GM19035 (cell line): ENCODE measurements at regions not wholly inside any gene's neighbourhood (a gene's known extent, or its start where the extent isn't known, plus 50 kb on each side); places are given as distances from the start of the nearest gene placed in this dataset.
A peak's percentile ranks its signal among the peaks of the same experiment; 100 is the strongest.

Experiments used
- ATAC-seq: cut with Tn5 transposase; IDR thresholded peaks from one replicate; pipeline ENCODE4 v1.9.1; 2021; ENCODE audit not compliant: unreplicated experiment

DNA sequence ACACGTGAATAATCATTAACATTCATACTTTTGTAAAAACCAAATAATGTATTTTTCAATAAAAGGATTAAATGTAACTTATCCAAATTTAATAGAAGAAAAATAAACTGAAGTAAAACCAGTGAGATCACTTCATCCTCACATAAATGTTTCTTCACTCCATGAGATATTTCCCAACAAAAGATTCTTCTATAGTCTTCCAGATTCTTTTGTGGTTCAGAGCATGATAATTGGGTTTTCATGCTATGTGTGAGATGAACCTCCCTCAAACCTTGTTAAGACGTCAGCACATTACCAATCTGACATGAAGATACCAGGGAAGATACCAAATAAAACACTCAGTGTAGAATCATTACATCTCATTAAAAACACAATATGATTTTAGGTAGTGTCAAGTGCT lies 62.9 kb upstream of the OXGR1 start:
- no peak for ATAC-seq

DNA sequence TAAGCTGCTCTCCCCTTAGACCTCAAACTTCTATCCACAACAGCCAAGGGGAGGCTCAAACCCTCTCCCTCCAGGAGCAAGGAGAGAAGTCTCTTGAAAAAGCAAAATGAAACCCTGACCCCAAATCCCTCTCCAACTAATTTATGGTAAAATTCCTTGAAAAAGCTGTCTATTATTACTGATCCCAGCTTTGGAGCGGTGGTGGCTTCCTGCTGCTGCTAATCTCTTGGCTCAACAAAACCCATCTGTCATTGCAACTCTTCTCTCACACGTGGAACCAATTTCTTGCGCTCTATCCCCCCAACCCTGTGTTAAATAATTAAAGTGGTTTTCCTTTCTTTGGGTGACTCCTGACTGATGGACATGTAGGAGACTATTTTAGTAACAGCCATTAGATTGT lies 64.1 kb upstream of the OXGR1 start:
- no peak for ATAC-seq

DNA sequence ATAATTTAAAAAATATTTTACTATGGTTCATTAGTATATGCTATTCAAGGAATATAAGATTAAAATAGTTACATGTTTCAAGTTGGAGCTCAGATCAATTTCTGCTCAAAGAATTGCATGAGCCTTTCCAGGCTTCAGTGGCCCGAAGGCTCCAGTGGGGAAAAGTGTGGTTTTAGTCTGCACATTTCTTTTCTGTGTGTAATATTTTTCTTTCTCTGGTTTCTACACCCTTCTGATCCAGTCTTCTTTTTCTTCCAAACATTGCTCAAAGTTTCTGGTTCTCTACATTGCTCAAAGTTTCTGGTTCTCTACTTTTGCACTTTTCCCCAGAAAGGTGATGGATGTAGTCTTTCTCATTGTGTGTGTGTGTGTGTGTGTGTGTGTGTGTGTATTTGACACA lies 64.7 kb upstream of the OXGR1 start:
- ATAC-seq, result no peak

DNA sequence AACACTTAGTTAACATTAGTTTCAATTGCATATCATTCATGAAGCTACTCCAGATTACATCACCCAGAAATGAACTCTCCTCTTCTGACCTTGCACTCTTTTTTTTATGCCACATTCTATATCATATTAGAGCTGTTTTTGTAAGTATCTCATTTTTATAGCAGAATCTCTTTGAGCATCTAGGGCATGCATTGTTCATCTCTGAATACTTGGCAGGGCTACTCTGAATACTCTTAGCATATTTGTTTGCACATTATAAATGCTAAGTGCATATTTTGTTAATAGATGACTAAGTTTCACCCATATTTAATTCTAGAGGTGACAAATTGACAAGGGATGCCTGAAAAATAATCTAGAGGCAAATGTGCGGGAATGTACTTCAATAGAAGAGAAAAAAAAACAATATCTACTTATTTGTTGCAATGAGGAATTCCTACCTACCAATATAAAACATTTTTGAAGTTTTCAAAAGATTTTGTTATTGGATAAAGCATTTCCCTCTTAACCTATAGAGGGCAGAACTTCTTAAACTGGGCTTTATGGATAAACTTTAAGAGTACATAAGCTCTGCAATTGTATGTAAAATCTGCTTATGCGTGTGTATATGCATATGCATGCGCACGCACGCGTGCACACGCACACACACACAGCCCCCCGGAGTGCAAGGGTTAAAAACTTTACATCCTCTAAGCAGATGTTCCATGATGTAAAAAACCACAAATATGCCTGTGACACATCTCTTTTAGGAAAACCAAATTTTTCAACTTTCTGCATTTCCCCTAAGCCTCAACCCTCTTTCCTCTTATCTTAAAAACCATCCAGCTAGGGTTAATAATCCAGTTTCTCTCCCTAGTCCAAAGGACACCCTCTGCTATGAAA lies 73.0 kb upstream of the OXGR1 start:
- no peak for ATAC-seq

DNA sequence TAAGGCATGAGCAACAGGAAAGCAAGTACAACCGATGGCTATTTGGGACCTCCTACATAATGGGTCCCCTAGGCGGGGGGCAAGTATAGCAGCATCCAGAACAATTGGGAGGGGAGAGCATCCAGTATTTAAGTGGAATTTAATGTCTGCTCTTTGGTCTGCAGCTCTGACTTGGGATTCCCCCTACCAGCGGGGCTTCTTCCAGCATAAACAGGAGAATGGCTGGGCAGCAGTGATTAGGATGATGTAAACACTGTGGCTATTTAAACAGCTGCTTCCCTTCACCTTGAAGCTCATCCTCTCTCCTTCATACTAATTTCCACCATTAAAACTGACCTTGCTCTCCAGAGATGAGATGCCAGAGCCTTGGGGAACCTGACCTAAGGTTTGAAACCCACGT lies 73.9 kb upstream of the OXGR1 start:
- ATAC-seq, result no peak

DNA sequence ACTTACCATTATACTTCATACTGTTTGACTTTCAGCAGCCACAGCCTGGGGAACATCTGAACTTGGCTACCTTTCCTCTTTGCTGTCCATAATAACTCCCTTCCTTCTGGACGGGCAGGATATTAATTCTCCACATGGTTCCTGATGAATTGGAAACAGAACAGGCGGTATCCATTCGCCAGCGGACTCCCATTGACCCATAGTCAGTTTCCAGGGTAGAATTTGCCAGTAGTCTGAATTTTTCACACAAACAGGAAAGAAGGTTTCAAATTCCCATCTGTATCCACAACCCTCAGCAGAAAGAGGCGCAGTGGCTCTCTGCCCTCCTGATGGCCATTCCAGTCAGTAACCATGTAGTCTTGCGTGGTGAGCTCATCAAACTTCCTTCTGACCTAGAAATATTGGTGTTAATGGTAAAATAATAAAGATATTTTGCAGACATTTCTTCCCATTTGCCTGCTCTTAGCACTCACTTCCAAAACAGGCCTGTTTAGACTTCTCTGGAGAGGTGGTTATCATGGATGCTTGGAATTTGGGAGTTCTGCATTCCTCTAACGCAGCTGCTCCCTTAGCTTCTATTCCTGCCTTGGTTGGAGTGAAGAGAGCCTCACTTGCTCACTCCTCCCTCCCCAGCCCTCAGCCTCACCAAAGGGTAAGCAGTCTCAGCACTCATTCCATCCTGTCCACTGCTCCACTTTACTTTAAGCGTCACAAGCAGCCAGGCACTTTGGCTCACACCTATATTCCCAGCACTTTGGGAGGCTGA lies 75.0 kb upstream of the OXGR1 start:
- ATAC-seq, result no peak

DNA sequence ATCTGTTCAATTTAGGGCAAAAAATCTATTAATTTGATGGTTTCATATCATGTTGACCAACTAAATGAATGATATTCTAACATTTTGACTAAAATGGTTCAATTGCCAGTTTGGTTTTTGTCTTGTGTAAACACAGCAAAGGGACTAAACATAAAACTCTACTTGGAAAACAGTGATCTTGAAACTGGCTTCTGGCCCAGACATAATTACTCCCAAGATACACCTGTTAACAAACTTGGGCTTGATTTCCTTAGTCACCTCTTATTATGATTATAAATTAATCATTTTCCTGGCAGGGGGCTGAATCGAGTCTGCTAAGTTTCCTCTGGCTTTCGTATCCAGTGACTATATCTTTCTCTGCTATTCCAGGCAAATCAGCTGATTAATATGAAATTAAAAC lies 78.0 kb upstream of the OXGR1 start:
- no peak for ATAC-seq

DNA sequence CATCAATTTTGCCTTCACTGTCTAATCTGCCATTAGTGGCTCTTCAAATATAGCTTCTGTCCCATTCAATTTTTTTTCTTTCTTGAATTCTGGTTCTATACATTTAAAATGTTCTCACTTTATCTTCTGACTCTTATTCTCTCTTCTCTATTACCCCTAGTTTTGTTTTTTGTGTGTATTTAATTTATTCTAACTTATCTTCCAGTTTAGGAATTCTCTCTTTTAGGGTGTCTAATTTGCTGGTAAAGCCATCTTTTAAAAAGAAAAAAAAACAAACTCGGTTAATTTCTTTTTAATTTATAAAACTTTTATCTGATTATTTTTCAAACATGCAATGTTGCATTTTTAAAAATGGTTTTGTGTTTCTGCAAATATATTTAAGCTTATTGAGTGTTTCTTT lies 80.3 kb upstream of the OXGR1 start:
- no peak for ATAC-seq

DNA sequence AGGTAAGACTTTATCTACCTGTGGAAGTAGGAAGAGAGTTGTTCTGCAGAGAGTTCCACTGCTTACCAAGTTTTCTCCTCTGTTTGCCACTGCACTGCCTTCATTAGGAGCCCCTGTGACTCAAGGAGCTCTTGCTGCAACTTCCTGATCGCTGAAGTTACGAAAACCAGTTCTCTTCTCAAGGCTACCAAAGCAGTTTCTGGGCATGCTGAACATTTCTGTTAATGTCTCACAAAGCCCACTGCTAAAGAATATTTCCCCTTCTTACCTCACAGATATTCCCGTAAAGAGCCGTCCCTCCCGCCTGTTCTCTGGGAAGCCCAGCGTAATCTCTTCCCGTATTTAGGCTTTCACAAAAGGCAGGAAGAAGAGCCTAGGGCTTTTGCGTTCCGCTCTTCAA lies 82.6 kb upstream of the OXGR1 start:
- no peak for ATAC-seq

DNA sequence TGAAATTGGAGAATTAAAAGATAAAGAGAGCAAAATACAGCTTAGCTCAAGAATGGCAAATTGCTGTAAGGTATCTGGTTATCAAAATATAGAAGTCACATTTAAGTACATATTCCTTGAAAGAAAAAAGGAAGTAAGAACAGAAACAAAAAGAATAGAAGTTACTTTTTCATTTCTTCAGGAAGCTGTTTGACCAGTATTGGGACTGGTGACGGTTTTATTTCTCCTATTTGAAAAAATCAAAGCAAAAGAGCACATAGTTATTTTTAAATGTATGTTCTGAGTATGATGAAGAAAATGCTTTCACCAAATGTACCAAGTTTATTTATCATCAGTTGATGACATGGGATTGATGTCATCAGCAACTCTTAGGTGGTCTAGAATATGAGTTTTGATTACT lies 83.1 kb upstream of the OXGR1 start:
- no peak for ATAC-seq

DNA sequence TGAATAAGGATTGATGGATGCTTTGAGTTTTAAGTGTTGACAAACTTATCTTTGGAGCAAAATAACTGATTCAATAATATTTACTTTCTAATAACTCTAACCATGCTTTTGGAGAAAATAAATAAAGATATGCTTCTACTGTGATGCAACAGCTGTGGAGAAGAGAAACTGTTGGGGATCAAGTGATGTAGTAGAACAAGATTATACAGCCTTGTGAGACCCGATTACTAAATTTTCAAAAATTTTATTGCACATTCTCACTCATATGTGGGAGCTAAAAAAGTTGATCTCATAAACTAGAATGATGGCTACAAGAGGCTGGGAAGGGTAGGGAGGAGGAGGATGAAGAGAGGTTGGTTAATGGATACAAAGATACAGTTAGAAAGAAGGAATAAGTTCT lies 85.5 kb upstream of the OXGR1 start:
- no peak for ATAC-seq

DNA sequence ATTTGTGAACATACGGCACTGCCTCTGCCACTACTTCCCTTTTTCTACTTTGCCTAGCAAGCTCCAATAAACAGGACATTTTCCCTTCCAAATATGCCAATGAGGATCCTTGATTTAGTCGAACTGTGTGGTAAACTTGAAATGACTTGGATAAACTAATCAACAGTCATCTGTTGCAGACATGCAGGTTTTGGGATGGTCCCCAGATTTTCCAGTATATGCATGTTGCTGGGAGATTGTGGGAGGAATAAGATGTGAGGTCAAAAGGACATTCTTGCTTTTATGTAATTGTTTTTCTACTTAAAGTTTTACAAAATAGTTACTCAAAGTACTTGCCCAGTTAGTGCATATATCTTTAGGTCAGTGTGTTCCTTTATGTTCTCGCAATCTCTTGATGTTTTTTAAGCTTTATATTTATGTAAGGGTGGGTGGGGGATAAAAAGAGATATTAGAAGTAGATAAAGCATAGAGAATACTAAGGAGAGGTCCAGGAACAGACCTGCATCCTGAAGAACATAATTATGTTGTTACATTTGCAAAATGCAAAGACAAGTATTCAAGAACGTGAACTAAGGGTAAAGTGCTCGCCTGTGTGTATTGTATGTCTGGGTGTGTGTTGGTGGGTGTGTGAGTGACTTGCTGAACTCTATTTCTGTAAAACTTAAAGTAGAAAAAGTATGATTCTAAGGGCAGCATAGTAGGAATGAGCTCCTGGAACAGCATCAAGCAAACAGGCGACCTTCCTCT lies 88.4 kb upstream of the OXGR1 start:
- ATAC-seq, result no peak

DNA sequence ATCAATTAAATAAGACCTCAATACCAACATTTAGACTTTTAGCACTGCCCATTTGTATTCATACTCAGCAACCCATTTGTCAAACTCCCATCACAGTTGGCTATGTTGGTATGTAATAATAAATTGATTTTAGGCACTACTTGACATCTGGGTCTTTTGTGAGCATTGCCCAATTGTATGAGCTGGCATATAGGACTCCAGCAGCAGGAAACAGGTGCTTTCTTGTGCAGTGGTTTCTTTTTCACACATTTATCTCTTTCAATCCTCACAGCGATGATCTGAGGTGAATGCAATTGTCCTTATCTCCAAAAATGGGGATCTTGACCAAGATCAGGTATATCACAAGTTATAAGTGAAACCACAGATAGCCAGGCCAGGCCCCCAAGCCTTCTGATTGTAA lies 96.9 kb upstream of the OXGR1 start:
- no peak for ATAC-seq

DNA sequence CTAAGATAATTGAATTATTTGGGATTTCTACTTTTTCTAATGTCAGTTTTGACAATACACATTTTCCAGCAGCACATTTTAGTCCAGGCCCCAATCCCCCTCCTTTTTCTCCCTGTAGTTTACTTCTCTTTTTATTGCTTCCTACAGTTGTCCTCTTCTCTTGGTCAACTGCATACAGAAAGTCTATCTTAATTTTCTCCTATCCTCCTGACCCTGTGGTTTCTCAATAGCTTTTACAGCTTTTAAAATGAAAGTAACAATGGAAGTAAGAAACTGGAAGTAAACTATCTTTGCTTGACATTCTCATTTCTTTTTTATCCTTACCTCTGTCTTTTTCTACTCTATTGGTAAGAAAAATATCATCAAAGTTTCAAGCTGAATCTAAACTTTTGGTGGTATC lies 106.5 kb upstream of the OXGR1 start:
- ATAC-seq, result no peak

DNA sequence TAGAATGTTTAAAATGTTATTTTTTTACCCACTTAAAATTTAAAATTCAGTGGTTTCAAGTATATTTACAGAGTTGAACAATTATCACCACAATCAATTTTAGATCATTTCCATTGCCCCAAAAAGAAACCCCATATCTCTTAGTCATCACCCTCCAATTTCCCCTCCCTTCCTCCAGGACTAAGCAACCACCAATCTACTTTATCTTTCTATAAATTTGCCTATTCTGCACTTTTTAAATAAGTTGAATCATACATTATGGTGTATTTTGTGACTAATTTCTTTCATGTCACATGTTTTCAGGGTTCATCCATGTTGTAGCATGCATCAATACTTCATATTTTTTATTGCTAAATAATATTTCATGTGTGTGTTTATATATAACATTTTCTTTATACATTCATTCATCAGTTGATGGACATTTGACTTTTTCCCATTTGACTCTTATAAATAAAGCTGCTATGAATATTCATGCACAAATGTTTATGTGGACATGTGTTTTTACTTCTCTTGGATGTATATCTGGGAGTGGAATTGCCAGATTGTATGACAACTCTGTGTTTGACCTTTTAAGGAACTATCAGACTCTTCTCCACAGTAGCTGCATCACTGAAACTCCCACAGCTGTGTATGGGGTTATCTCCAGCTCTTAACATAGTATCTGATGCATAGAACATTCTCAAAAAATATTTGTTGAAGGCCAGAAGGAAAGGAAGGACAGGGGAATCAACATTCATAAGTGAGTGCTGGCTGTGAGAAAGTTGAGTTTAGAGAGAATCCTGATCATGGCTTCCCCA lies 107.8 kb upstream of the OXGR1 start:
- no peak for ATAC-seq

DNA sequence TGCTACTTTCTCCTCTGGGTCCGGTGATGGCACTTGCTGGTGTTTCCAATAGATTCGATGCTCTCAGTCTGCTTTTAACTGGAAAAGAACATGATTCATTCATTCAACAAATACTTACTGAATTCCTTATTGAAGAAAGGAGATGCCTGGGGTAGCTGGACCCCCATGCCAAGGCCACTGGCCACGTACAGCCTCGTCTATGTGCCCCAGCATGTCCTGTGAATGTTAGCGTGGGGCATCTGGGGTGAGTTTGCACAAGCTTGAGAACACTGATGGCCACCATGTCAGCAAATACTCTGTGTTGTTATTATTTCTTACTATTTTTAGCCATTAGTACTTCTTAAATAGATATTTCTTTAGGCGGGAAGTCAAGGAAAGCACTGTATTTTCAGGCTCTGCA lies 112.0 kb upstream of the OXGR1 start:
- ATAC-seq, result no peak

DNA sequence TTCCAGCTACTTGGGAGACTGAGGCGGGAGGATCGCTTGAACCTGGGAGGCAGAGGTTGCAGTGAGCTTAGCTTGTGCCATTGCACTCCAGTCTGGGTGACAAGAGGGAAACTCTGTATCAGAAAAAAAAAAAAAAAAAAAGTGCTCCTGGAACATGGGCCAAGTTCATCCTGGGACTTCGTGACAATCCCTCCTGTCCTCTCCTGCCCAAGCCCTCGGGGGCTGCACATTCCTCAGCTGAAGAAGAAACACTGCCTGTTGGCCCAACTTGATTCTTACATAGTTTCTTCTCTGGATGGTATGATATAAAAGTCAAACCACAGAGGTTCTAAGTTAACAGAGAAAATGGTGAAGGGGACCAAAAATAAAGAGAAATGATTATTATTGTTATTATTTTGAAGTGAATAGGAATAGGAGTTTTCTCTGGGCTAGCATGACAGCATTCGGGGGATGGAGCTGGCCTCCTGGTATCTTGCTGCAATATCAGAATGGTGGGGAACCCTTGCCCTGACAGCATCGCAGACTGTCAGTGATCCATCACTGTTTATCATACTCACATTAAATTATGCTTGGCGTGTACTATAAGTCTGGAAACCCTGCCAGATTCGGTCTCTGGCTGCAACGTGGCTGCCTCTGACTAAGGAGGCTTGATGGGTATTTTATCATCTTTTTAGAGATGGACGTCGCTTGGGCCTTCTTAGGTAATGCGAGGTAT lies 113.7 kb upstream of the OXGR1 start:
- ATAC-seq, result no peak

DNA sequence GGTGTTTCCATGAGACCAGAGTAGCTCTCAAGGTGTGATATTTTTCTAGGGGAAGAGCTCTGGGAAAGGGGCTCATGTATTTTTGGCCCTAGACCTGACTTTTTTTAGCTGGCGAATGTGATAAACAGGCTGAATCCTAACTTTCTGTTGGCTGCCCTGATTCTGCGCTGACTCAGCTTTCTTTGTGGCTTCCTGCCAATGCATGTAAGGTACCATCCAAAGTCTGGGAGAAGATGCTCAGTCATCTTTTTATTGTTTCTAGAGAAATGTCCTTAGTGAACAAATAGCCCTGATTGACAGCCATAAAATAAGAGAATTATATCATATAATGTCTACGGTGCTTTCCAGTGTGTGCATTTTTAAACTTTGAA lies 113.6 kb upstream of the MBNL2 start:
- ATAC-seq, result no peak

DNA sequence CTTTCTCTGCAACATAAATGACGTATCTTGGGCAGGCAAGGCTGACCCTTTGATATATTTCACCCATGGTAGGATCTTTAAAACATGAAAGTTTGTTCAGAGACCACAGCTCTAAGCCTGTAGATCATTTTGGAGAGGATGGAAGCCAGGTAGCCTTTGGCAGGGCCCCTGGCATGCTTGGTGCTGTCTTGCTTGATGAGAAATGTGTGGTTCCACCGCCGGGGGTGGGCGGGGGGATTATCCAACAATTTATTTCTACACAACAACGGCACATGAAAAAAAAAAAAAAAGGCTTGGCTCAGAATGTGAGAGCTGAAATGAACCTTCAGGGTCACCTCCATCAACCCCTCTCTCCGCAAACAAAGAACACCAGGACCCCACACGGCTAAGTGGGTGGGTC lies 112.9 kb upstream of the MBNL2 start:
- ATAC-seq, result no peak

DNA sequence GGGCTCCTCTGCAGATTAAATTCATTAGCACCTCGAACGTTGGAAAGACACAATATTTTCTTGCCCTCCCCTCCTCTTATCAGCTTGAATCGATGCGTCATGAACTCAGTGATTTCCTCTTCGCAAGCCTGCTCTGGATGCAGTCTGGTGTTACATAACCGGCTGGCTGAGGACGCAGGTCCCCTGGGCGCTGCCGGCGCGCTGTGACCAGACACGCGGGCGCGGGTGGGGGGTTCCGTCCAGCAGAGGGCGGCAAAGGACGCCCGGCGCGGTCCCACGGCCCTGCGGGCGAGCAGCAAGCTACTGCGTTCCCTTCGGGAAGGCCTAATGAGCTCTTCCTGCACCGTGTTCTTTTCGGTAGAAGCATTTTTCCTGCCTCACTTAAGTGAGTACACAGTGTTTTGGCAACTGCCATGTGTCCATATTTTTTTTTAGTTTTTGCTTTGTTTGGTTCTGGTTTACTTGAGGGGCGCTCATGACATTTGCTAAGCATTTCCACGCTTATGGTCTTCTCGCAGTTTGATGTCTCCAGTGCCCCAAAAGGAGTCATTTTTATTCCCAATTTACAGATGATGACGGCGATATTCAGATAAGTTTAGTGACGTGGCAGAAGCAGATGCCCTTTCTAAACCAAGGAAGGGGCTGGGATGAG lies 112.2 kb upstream of the MBNL2 start:
- ATAC-seq, result peak; percentile 94
